VCaP (cell line): ENCODE measurements at regions not wholly inside any gene's neighbourhood (a gene's known extent, or its start where the extent isn't known, plus 50 kb on each side); places are given as distances from the start of the nearest gene placed in this dataset.

Source experiments
- H3K27ac ChIP-seq: fragments of 450-650 bp; 2 replicates; pipeline ENCODE4 v1.5.1; 2017
- CTCF ChIP-seq: fragments of 450-650 bp; conservative IDR thresholded peaks from 2 replicates; pipeline ENCODE4 v1.5.1; 2017; ENCODE audit warnings: mild to moderate bottlenecking, moderate library complexity

GRCh38 chr4:125505621-125506020 is 190.9 kb downstream of the FAT4 start:
- TF ChIP-seq CTCF, result no peak

GRCh38 chr4:125507141-125507540 is 192.4 kb downstream of the FAT4 start:
- no peak for TF ChIP-seq CTCF
- no peak overlapping the region for H3K27ac ChIP-seq

More at GRCh38 chr4:125505621-125506020, 190.9 kb downstream of the FAT4 start:
- H3K27ac ChIP-seq, result no peak overlapping the region

- TF ChIP-seq CTCF, result no peak
- H3K27ac ChIP-seq, result no peak overlapping the region
Observed at GRCh38 chr4:125511715-125512114, 197.0 kb downstream of the FAT4 start.

- no peak for TF ChIP-seq CTCF
- no peak overlapping the region for H3K27ac ChIP-seq
Observed at GRCh38 chr4:125515016-125515415, 200.3 kb downstream of the FAT4 start.

- no peak for TF ChIP-seq CTCF
- H3K27ac ChIP-seq, result no peak overlapping the region
Observed at GRCh38 chr4:125517831-125518230, 203.1 kb downstream of the FAT4 start.

GRCh38 chr4:125518281-125518680 is 203.5 kb downstream of the FAT4 start:
- no peak for TF ChIP-seq CTCF
- no peak overlapping the region for H3K27ac ChIP-seq

- H3K27ac ChIP-seq, result no peak overlapping the region
- TF ChIP-seq CTCF, result no peak
Observed at GRCh38 chr4:125519371-125520146, 204.8 kb downstream of the FAT4 start.
